ENCODE measurements at regions not wholly inside any gene's neighbourhood (a gene's known extent, or its start where the extent isn't known, plus 50 kb on each side); places are given as distances from the start of the nearest gene placed in this dataset.

DNA sequence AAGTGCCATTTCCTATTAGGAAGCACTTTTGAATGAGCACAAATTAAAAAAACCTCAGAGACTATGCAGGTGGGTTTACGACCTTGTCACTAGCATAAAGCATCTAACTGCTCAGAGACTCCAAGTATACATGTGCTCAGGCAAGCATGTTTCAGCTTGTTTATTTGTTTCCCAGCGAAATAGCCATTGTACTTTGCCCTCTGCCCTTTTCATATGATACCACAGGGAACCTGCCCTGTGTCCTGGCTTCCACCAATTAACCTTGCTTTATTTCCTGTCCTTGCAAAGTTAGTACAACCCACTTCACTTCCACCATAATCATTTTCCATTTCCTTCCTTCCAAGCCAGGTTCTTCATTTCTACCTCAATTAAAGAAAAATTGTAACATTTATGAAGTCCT lies 194.9 kb downstream of the DUSP6 start:
- TF ChIP-seq POLR2A (IDR thresholded peaks at IDR 0.05; ENCODE audit: low read length), result no peak
- no peak for TF ChIP-seq GATA1 (IDR thresholded peaks at IDR 0.05; ENCODE audit: low read depth, low read length)

DNA sequence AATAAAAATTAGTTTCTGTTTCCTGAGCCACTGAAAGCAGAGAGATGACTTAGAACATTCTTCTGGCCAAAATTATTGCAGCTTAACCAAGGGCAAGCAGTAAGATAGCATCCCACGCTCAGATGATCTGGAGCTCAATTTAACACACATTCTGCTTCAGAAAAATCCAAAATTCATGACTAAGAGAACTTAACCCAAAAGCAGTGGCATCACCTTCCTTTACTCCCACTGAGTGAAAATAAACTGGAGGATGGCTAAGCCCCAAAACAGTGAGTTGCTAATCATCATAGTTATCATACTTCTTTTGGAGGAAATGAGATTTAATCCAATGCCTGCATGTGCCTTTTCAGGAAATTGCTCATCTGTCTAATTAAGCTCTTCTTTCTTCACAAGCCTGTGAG lies 195.4 kb downstream of the DUSP6 start:
- no peak for TF ChIP-seq POLR2A (IDR thresholded peaks at IDR 0.05; ENCODE audit: low read length)
- no peak for TF ChIP-seq GATA1 (IDR thresholded peaks at IDR 0.05; ENCODE audit: low read depth, low read length)
- DNase-seq, result peak in 1 of 2 experiments; percentile 8

More for the DNA sequence above, 194.9 kb downstream of the DUSP6 start:
- no peak for DNase-seq

DNA sequence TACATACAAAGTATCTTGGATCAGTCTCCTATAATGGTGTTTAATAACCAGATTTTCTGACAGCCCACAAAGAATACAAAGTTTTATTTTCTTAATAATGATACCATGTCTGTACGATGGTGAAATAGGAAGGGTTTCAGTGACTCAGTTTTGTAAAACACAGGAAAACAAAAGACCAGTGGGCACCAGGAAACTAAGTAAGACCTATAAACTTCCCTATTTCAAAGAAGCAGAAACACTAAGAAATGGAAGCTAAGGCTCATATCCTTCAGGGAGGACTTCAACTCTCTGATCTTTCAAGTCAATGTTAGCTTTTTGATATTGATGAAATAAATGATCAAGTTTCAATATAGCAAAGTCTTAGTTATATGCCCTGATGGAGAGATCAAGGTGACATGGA lies 196.0 kb downstream of the DUSP6 start:
- DNase-seq, result no peak
- TF ChIP-seq POLR2A (IDR thresholded peaks at IDR 0.05; ENCODE audit: low read length) (no peak), GATA1 (IDR thresholded peaks at IDR 0.05; ENCODE audit: low read depth, low read length) (no peak)

DNA sequence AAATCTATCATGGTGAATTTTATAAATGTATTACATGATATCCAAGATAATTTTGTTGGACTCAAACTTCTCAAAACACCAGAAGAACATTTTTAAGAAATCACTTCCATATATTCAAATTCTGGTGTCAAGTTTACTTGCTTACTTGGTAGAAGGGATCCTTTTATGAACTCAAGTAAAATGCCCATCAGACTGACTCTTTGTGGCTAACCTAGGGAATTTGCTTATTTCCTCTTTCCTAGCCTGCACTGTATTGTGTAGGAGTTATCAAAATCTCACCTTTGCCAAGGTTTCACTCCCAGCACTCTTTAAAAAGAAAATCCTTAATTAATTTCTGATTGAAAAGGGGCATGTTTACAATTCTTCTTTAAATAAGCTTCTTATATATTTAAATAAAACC lies 196.5 kb downstream of the DUSP6 start:
- DNase-seq, result no peak

DNA sequence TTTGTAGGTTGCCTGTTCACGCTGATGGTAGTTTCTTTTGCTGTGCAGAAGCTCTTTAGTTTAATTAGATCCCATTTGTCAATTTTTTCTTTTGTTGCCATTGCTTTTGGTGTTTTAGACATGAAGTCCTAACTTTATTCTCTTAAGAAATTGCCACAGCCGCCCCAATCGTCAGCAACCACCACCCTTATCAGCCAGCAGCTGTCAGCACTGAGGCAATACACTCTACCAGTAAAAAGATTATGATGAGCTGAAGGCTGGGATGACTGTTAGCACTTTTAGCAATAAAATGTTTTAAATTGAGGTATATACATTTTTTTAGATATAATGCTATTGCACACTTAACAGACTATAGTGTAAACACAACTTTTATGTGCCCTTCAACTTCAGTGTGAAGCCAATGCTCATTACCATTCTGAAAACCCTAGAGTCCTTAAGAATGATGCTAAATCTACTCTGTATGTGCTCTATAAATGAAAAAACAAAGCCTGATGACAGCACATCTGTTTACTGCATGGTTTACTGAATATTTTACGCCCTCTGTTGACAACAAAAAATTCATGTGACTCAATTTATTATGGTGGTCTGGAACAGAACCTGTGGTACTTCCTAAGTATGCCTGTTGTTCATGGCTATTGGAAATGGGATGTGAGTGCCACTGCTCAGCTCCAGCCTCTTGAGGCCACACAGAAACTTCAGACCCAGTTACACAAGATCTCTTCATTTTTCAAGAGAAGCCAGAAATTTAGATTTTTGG lies 197.4 kb downstream of the DUSP6 start:
- TF ChIP-seq GATA1 (IDR thresholded peaks at IDR 0.05; ENCODE audit: low read depth, low read length), result no peak
- TF ChIP-seq POLR2A (IDR thresholded peaks at IDR 0.05; ENCODE audit: low read length), result no peak
- peak; percentile 76 to 82 for DNase-seq

More for the DNA sequence above, 196.5 kb downstream of the DUSP6 start:
- TF ChIP-seq GATA1 (IDR thresholded peaks at IDR 0.05; ENCODE audit: low read depth, low read length) (no peak), POLR2A (IDR thresholded peaks at IDR 0.05; ENCODE audit: low read length) (no peak)

DNA sequence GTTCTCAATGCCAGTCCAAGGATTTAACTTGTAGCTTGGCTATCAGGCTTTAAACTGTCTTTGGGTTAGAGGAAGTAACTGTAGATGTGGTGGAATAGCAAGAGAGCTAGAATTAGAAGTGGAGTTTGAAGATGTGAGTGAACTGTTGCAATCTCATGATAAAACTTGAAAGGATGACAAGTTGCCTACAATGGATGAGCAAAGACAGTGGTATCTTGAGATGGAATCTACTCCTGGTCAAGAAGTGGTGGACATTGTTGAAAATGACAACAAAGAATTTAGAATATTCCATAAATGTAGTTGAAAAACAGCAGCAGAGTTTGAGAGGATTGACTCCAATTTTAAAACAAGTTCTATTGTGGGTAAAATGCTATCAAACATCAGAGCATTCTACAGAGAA lies 199.0 kb downstream of the DUSP6 start:
- no peak for DNase-seq
- no peak for TF ChIP-seq POLR2A (IDR thresholded peaks at IDR 0.05; ENCODE audit: low read length)
- TF ChIP-seq GATA1 (IDR thresholded peaks at IDR 0.05; ENCODE audit: low read depth, low read length), result no peak

DNA sequence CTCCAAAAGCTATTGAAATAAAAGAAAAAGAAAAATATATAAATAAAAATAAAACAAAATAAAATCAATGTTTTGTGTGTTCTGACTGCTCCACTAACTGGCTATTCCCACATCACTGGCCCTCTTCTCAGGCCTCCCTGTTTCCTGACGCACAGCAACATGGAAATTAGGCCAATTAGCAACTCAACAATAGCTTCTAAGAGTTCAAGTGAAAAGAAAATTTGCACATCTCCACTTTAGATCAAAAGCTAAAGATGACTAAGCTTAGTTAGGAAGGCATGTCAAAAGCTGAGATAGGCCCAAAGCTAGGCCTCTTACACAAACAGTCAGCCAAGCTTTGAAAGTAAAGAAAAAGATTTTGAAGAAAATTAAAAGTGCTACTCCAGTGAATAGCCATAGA lies 200.8 kb downstream of the DUSP6 start:
- TF ChIP-seq GATA1 (IDR thresholded peaks at IDR 0.05; ENCODE audit: low read depth, low read length) (no peak), POLR2A (IDR thresholded peaks at IDR 0.05; ENCODE audit: low read length) (no peak)

DNA sequence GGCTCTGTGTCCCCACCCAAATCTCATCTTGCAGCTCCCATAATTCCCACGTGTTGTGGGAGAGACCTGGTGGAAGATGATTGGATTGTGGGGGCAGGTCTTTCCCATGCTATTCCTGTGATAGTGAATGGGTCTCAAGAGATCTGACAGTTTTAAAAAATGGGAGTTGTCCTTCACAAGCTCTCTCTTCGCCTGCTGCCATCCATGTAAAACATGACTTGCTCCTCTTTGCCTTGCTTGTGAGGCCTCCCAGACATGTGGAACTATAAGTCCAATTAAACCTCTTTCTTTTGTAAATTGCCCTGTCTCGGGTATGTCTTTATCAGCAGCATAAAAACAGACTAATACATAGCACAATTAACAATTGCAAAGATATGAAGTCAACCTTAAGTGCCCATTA lies 201.5 kb downstream of the DUSP6 start:
- DNase-seq, result peak in 1 of 2 experiments; percentile 4

More for the DNA sequence above, 200.8 kb downstream of the DUSP6 start:
- no peak for DNase-seq

DNA sequence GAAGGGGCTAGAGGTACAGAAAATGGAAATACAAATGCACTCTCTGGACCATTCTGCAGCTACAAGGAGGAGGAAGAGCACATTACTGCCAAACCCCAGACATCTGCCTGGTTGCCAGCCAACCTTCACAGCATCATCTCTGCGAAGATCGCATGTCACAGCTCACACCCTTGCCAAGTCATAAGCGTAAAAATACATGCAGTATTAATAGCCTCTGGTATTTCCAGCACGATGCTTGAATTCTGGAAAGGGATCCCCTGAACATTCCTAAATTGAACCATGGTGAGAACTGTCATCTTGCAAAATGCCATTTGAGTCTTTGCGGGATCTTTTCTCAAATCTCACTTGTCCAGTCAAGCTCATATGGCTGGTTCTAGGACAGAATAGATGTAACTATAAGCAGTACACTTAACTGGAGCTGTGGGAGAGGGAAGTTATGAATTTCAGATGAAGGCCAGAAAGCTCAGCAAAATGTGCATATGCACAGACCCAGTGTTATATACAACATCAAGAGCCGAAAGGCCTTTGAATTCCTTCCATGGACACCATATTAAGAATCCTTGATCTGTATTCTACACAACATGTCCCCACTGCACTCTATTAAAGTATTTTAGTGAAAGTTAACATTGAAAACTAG lies 211.6 kb downstream of the DUSP6 start:
- DNase-seq, result no peak

DNA sequence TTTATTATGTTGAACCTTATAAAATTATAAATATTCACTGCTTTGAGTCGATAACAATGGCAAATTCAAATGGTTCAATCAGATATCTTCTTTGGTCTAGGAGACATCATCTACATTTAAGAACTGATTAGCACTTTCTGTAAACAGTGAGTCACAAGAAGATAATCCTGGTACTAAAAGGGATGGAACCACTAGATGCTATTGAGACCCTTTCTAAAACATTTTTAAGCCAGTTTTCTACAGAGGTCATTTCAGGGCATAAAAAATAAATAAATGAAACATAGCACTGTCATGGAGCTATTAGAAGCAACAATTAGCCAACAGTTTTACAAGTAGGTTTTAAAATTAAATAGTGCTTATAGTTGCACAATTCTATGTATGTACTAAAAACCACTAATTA lies 212.2 kb downstream of the DUSP6 start:
- no peak for DNase-seq

More for the DNA sequence above, 211.6 kb downstream of the DUSP6 start:
- no peak for TF ChIP-seq GATA1 (IDR thresholded peaks at IDR 0.05; ENCODE audit: low read depth, low read length)
- TF ChIP-seq POLR2A (IDR thresholded peaks at IDR 0.05; ENCODE audit: low read length), result no peak

DNA sequence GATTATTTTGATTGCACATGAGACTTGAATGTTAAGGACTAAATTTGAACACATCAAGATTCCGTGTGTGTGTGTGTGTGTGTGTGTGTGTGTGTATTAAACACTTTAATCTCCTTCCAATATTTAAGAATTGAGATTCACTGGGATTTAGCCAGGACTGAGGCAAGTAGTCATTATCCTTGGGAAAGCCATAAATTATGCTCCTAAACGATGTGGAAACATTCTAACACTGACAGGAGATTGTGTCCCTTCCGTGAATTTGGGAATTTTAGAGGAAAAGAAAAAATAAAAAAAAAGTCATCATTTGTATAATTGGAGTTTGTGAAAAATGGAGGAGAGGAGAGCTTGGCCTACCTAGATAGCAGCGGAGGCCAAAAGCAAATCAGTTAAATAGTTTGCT lies 212.9 kb downstream of the DUSP6 start:
- DNase-seq, result no peak
- TF ChIP-seq GATA1 (IDR thresholded peaks at IDR 0.05; ENCODE audit: low read depth, low read length) (no peak), POLR2A (IDR thresholded peaks at IDR 0.05; ENCODE audit: low read length) (no peak)

More for the DNA sequence above, 212.2 kb downstream of the DUSP6 start:
- no peak for TF ChIP-seq POLR2A (IDR thresholded peaks at IDR 0.05; ENCODE audit: low read length)
- no peak for TF ChIP-seq GATA1 (IDR thresholded peaks at IDR 0.05; ENCODE audit: low read depth, low read length)

DNA sequence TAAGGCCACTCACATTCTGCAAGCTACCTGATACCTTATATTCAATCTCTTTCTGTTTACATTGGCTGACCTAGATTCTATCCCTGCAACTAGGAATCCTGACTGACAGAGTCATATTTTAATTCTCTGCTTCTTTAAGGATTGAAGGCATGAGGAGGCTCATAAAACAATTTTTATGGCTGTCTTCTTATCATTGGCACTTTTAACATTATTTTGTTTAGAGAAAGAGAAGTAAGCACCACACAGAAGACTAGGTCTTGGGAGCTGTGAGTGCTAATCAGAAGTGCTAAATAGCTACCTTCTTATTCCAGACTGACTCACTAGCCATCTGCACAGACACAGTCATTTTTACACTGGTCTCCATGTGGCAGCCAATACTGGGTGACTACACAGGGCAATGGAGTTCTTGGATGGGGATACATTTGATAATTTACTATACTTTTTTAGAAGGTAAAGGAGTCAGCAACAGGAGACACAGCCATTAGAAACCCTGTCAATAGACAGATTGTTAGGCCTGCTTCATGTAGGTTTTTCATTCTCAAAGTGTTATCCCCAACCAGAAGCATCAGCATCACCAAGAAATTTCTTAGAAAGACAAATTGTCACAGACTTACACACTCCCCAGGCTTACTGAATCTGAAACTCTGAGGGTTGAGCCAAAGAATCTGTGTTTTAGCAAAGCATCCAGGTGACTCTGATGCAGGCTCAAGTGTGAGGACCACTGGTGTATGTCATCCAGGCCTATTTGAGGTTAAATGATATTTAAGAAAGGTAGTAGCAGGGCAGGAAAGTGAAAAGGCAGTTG lies 214.1 kb downstream of the DUSP6 start:
- DNase-seq, result no peak
- no peak for TF ChIP-seq POLR2A (IDR thresholded peaks at IDR 0.05; ENCODE audit: low read length)
- no peak for TF ChIP-seq GATA1 (IDR thresholded peaks at IDR 0.05; ENCODE audit: low read depth, low read length)

DNA sequence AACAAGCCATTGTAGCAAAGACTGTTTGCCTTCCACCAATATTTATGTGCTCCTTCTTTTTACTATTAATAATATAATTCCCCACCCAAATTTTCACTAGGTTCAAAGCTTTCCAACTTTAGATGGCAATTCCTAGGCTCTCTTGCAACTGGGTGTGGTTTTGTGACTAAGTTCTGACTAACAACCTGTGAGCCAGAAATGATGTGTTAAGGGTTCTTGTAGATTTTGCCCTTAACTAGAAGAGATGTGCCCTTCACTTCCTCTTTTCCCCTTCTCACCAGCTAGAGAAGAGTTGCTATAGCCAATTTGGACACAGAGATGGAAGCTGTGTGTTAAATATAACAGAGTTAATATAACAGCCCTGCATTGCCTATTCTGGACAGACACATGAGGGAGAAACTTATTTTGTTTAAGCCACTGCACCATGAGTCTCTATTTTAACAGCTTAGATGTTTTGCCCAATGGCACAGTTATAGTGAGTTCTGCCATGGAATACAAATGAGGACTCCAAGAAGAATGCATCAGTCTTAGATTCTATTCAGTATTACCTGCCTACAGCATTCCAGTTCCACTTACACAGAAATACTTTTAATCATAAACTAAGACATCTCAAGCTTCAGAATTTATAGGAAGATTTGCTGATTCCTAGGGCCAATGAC lies 216.2 kb downstream of the DUSP6 start:
- DNase-seq, result no peak
- TF ChIP-seq POLR2A (IDR thresholded peaks at IDR 0.05; ENCODE audit: low read length) (no peak), GATA1 (IDR thresholded peaks at IDR 0.05; ENCODE audit: low read depth, low read length) (no peak)
